Hematopoietic multipotent progenitor cell treated with erythropoietin and hydrocortisone succinate and interleukin-3 and kit ligand, for 15 days (in vitro differentiated cells): ENCODE measurements at regions not wholly inside any gene's neighbourhood (a gene's known extent, or its start where the extent isn't known, plus 50 kb on each side); places are given as distances from the start of the nearest gene placed in this dataset.

Experiments used
- DNase-seq: peaks from one replicate; pipeline ENCODE4 v3.0.0-alpha.2; 2015; ENCODE audit warnings: low spot score

DNA sequence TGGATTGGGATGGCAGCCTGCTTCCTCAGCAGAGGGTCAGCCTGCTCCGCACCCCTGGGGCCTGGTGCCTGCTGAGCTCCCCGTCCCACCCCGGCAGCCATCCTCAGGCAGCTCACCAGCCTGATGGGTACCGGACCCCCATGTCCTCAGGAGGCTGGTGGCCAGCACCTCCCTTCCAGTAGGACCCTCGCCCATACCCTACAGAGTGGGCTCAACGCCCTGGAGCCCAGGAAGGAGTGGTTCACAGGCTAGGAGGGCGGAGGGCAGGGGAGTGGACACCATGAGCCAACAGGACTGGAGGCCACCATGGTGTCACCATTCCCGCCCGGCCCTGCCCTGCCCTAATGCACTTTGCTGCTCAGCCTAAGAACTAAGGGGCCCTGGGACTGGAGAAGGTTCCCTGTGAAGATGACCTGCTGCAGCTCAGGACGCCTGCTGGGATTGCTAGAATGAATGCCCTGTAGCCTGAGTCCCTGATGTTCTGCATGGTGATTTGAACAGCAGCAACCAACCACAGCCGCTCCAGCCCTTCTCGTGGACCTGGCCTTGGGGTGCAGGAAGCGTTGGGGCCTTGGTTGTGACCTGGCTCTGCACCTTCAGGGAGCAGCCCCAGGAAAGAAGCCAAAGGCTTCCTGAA lies 1080.8 kb downstream of the BRD1 start:
- no peak for DNase-seq

DNA sequence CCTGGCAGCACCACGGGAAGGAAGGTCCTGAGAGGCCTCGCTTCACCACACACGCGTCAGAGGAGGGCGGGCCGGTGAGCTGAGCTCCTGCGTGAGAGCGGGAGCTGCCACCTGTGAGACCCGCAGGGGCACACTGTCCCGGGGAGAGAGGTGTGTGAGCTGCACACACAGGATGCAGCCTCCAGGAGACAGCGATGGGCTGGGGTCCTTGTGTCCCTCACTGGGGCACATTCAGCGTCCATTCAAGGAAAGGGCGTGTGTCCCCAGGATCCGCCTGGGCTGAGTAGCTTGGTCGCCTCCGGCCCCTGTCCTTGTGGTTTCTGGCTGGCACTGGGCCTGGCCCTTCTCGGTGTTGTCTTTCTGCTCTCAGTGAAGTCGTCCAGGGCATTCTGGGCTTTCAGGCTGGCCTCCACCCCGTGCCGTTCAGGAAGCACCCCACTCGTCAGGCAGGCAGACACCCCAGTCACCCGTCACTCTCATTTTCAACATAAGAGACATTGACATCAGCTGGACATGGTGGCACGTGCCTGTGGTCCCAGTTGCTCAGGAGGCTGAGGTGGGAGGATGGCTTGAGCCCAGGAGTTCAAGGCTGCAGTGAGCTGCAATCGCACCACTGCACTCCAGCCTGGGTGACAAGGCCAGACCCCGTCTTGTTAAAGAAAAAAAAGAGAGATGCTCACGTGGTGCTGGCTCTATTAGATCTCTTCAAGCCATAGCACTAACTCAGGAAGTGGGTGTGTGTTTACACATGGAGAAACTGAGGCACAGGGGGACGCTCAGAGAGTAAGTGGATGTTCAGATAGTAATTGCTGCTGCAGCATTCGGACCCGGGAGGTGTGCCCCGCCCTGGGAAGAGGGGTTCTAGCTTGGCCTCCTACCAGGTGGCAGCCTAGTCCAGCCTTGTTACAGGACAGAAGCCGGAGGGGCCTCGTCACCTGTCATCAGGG lies 1081.6 kb downstream of the BRD1 start:
- DNase-seq: no peak

DNA sequence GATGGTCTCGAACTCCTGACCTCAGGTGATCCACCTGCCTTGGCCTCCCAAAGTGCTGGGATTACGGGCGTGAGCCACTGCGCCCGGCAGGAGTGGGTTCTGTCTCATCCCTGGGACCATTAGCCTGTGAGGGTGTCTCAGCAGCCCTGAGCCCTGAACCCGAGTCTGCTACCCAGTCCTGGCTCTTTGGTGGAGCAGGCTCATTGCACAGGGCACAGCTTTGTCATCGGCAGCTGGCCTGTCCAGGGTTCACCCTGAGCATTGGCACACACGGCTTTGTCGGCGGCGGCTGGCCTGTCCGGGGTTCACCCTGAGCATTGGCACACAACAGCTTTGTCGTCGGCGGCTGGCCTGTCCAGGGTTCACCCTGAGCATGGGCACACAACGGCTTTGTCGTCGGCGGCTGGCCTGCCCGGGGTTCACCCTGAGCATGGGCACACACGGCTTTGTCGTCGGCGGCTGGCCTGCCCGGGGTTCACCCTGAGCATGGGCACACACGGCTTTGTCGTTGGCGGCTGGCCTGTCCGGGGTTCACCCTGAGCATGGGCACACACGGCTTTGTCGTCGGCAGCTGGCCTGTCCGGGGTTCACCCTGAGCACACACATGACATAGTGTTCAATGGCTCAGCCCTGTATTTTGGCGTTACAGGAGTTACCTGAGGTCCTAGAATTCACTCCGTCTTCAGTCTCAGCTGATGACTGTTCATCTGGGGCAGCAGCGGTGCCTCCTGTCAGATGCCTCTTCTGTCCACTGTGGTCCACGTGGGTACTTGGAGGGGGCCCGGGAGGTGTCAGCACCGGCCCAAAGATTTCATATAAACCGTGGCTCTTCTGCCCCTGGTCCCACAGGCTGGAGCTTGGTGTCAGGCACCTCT lies 1082.5 kb downstream of the BRD1 start:
- DNase-seq: no peak

DNA sequence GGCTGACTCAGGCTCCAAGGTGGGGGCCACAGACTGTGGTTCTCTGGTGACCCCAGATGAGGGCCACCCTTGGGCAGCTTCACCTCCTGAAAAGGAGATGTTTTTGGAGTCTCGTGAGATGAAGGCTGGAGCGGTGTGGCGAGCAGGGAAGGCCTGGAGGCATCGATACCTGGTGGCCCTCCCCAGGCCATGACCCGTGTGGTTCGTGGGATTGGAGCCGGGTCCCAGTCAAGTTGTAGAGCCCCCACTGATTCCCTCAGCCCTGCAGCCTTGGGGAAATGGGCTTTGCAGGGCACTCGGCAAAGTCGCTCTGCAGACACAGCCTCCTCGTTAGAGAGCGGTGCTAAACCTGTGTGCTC lies 1083.4 kb downstream of the BRD1 start:
- no peak for DNase-seq

- no peak for DNase-seq
Measured at GRCh38 chr22:48743601-48744282, 1083.9 kb downstream of the BRD1 start.

- no peak for DNase-seq
Measured at GRCh38 chr22:48742556-48743343, 1084.9 kb downstream of the BRD1 start.

DNA sequence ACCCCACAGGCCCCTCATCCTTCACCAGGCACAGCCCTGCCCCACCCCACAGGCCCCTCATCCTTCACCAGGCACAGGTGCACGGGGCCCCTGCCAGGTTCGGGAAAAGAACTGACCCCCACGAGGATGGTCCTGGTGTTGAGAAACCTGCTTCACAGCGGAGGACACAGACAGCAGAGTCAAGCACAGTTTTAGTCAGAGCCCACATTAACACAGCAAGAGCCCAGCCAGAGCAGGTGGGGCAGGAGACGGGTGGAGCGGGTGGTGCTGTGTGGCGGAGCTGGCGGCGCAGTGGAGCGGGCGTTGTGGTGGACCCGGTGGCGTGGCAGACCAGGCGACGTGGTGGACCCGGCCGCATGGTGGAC lies 1085.5 kb downstream of the BRD1 start:
- no peak for DNase-seq

DNA sequence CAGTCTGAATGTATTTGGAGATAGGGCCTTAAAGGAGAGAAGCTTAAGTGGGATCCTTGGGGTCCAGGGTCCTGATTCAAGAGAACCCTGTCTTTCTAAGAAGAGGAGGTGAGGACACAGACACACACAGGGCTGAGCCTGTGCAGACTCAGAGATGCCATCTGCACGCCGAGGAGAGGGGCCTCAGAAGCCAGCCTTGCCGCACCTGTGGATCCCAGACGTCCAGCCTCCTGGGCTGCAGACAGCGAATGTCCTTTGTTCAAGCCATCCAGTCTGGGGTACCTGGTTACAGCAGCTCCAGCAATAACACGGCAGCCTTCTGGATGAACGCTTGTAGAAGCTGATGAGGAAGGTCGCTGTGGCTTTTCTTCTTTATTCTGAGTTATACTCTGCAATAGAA lies 1086.1 kb downstream of the BRD1 start:
- DNase-seq: no peak

- no peak for DNase-seq
Measured at GRCh38 chr22:48740731-48741405, 1086.8 kb downstream of the BRD1 start.

GRCh38 chr22:48740086-48740730 lies 1087.5 kb downstream of the BRD1 start:
- DNase-seq: no peak

DNA sequence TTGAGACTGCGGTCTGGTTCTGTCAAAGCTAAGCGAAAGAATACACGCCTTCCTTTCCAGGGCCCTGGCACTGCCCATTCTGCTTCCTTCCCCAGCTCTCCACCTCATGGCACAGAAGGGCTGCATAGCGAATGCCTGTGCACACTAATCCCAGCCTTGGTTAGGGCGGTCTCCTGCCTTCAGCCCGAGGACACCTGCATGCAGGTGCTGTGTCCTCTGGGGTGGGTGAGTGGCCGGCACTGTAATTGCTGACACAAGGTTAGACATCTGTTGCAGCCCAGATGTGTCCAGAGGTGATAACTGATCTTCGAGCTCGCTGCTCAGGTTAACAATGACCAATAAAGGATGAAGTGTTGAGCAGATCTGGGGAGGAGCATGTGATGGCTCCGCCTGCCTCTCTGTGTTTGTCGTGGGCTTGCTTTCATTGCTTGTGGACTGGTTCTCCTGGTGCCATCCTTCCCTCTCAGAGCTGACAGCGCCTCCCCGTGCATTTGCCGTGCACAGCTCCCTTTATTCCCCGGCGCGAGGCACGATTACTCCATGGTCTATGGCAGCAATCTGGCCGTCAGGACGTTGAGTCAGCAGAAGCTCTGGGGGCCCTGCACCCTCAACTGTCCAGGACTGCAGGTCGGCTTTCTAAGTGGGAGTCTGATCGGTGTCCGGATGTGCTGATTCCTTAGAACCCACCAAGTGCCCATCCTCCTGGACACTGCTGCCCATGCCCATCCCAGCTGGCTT lies 1088.2 kb downstream of the BRD1 start:
- no peak for DNase-seq

DNA sequence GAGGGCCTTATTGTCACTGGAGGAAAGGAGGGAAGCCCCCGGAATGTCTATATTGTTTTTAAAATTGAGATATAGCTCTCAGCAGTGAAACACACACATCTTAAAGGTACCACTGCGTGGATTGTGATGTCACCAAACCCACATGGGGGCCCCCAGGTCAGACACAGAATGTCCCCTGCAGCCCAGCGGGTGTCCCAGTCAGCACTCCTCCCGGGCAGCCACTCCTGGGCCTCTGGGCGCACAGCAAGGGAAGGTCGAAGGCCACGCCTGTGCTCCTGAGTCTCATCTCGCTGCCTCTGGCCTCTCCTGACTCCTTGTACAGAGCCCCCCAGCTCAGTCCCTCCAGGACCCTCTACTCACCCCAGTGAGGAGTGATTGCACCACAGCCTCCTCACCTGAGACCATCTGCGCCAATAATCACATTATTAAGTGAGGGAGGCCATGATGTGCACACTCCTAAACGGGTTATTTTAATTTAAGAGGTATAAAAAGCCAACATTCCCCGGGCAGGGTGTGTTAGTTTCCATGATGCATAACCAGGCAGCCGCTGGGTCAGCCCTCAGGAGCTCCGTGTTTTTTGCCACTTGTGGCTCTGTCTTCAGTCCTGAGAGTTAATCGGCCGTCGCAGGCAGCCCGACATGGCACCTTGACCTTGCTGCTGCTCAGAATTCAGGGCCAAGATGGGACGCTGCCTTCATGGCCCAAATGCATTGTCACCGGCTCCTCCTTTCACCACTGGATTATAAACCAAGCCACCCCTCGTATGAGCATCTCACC lies 1089.3 kb downstream of the BRD1 start:
- DNase-seq: no peak

DNA sequence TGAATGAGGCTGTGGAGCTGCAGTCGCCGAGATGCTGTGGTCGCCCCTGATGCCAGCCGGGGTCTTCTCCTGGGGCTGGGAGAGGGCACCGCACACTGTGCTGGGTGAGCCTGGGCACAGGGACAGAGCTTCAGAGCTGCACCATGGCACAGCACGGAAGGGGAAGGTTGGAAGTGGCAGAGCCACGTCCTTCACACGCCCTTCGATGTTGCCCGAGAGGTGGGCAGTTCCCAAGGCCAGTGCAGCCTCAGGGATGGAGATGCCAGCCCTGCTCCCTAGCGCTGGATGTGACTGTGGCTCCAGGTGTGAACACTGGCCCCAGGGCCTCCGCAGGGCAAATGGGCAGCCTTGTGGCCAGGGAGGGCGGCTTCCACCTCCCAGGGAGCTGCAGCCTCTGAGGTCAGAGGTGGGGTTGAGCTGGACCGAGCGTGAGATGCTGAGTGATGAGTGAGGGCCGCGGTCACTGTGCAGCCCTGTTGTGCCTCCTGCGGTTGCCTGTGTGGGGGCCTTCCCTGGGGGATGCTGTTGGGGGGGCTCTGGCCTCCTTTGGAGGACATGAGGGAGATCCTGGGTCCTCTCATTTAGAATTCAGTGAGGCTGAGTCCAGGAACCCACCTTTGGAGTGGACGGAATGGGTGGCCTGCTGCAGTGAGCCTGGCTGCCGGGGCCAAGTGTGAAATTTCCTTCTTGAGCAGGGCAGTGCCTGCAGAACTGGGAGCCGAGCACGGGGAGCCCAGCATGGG lies 1090.0 kb downstream of the BRD1 start:
- no peak for DNase-seq

GRCh38 chr22:48736593-48737460 lies 1090.8 kb downstream of the BRD1 start:
- DNase-seq: no peak

- DNase-seq: no peak
Measured at GRCh38 chr22:48734961-48735360, 1092.7 kb downstream of the BRD1 start.

DNA sequence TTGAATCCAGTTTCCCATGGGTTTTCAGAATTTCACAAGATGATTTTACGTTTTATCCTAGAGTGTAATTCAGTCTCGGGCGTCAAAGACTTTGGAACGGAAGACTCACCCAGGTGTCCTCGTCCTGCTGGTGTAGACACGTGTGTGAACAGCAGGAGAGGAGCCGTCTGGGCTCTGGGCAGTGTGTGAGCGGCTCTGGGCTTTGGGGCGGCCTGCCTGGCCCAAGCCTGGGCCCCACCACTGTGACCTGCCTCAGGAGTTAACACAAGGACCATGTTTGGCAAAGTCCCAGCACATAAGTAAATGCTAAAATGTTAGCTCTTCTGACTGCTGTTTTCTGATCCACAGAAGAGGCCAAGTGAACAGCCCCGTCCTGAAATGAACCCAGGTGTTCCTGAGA lies 1093.3 kb downstream of the BRD1 start:
- no peak for DNase-seq
